HEK293T (cell line): ENCODE measurements at regions not wholly inside any gene's neighbourhood (a gene's known extent, or its start where the extent isn't known, plus 50 kb on each side); places are given as distances from the start of the nearest gene placed in this dataset.

ENCODE experiments used
- CTCF ChIA-PET: fragments of 350-600 bp; formaldehyde crosslinking; extraction: SDS; loops from one replicate; lab custom pipeline; 2021; ENCODE audit warnings: antibody characterized with exemption, inconsistent platforms; lab: Yijun Ruan, JAX
- POLR2A ChIA-PET: fragments of 350-600 bp; formaldehyde crosslinking; extraction: SDS; loops from one replicate; lab custom pipeline; 2020; ENCODE audit warnings: antibody characterized with exemption, inconsistent platforms; lab: Yijun Ruan, JAX
- DNase-seq: peaks from one replicate; pipeline ENCODE4 v3.0.0; 2012; ENCODE audit warnings: mixed read lengths; ENCODE audit errors: extremely low spot score
- ARNT ChIP-seq: fragments of 450-650 bp; IDR thresholded peaks from 2 replicates; pipeline ENCODE4 v1.6.1; 2017; ENCODE audit warnings: mild to moderate bottlenecking
- BHLHE40 ChIP-seq: fragments of 450-650 bp; IDR thresholded peaks from 2 replicates; pipeline ENCODE4 v1.6.1; 2016; ENCODE audit warnings: mild to moderate bottlenecking, moderate library complexity, borderline replicate concordance
- CTBP1 ChIP-seq: fragments of 450-650 bp; IDR thresholded peaks from 2 replicates; pipeline ENCODE4 v1.6.1; 2016; ENCODE audit warnings: borderline replicate concordance
- ELF4 ChIP-seq: fragments of 450-650 bp; IDR thresholded peaks from 2 replicates; pipeline ENCODE4 v1.6.1; 2017; ENCODE audit warnings: antibody characterized with exemption
- FOXA1 ChIP-seq: fragments of 450-650 bp; IDR thresholded peaks from 2 replicates; pipeline ENCODE4 v1.6.1; 2016; ENCODE audit warnings: mild to moderate bottlenecking
- FOXK2 ChIP-seq: fragments of 450-650 bp; IDR thresholded peaks from 2 replicates; pipeline ENCODE4 v1.6.1; 2016; ENCODE audit warnings: mild to moderate bottlenecking
- FOXM1 ChIP-seq: fragments of 450-650 bp; IDR thresholded peaks from 2 replicates; pipeline ENCODE4 v1.6.1; 2017; ENCODE audit warnings: mild to moderate bottlenecking, borderline replicate concordance
- HDGF ChIP-seq: fragments of 450-650 bp; IDR thresholded peaks from 2 replicates; pipeline ENCODE4 v1.6.1; 2017; ENCODE audit warnings: antibody characterized with exemption, borderline replicate concordance
- L3MBTL2 ChIP-seq: fragments of 450-650 bp; conservative IDR thresholded peaks from 2 replicates; pipeline ENCODE4 v1.6.1; 2016; ENCODE audit warnings: mild to moderate bottlenecking
- LEF1 ChIP-seq: fragments of 450-650 bp; IDR thresholded peaks from 2 replicates; pipeline ENCODE4 v1.6.1; 2017; ENCODE audit warnings: mild to moderate bottlenecking, borderline replicate concordance
- NFRKB ChIP-seq: fragments of 450-650 bp; IDR thresholded peaks from 2 replicates; pipeline ENCODE4 v1.6.1; 2016; ENCODE audit warnings: mild to moderate bottlenecking, moderate library complexity
- PKNOX1 ChIP-seq: fragments of 450-650 bp; IDR thresholded peaks from 2 replicates; pipeline ENCODE4 v1.6.1; 2016
- SP1 ChIP-seq: fragments of 450-650 bp; IDR thresholded peaks from 2 replicates; pipeline ENCODE4 v1.6.1; 2017
- SUZ12 ChIP-seq: fragments of 450-650 bp; IDR thresholded peaks from 2 replicates; pipeline ENCODE4 v1.6.1; 2016; ENCODE audit warnings: mild to moderate bottlenecking
- TARDBP ChIP-seq: fragments of 450-650 bp; IDR thresholded peaks from 2 replicates; pipeline ENCODE4 v1.6.1; 2016
- ZNF384 ChIP-seq: fragments of 450-650 bp; IDR thresholded peaks from 2 replicates; pipeline ENCODE4 v1.6.1; 2016

GRCh38 chr10:71062156-71062555 lies 150.2 kb upstream of the UNC5B start:
- POLR2A ChIA-PET, result no interaction called here
- no peak for DNase-seq
- CTCF ChIA-PET, result no interaction called here
- no peak for TF ChIP-seq ZNF384
- no peak for TF ChIP-seq SUZ12
- TF ChIP-seq LEF1, result no peak
- TF ChIP-seq ELF4, result no peak
- TF ChIP-seq ARNT, result no peak
- TF ChIP-seq BHLHE40, result no peak
- no peak for TF ChIP-seq L3MBTL2

GRCh38 chr10:71063401-71063800 lies 149.0 kb upstream of the UNC5B start:
- ChIA-PET POLR2A (no interaction called here), CTCF (interaction anchor here (1.2 to 2.0 kb wide), 2 partner anchors 10 to 139 kb away, joined by 4 to 7 read pairs; no protein-coding TSS in a partner anchor)
- TF ChIP-seq FOXM1 (no peak), HDGF (no peak), FOXA1 (no peak), L3MBTL2 (no peak), SP1 (no peak), TARDBP (no peak), NFRKB (no peak), ZNF384 (no peak)
- DNase-seq, result no peak

DNA sequence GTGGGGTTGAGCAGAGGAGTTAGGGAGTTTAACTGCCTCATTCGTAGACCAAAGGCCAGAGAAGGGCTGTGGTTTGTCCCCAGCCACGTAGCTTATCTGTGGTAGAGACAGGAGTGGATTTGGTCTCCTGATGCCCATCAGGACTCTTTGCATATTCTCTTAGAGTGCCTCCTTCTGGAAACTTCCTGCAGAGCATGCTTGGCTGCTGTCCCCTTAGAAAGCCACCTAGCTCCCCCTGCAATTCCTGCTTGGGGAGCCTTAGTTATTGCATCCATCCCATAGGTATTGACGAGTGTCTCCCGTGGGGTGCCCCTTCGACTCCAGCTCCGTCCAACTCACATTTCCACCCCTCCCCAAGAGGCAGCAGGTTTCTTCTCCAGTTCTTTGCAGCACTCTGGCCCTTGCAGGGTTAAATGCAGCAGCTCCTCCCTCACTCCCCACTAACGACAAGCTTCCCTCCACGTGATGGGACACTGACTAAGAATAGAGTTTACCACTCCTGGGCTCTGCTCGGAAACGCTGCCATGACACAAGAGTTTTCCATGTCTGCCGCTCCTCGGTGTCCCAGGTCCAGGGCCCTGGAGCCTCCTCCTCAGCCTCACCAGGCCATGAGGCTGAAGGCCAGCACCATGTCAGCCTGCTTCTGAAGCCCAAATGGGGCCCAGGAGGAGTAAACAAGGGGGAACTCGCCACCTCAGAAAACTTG lies 147.8 kb upstream of the UNC5B start:
- CTCF ChIA-PET, result interaction anchor here (1.1 to 2.0 kb wide), 2 partner anchors 9 to 162 kb away, joined by 3 to 7 read pairs; no protein-coding TSS in a partner anchor
- TF ChIP-seq HDGF, result no peak
- no peak for TF ChIP-seq SUZ12
- TF ChIP-seq SP1, result no peak
- TF ChIP-seq ELF4, result no peak
- POLR2A ChIA-PET, result no interaction called here
- no peak for DNase-seq

- DNase-seq, result no peak
- ChIA-PET POLR2A (no interaction called here), CTCF (no interaction called here)
- TF ChIP-seq CTBP1, result no peak
- TF ChIP-seq FOXK2, result no peak
These were observed 146.7 kb upstream of the UNC5B start for GRCh38 chr10:71065659-71066058.

- CTCF ChIA-PET, result no interaction called here
- POLR2A ChIA-PET, result no interaction called here
- no peak for TF ChIP-seq HDGF
- no peak for DNase-seq
These were observed 145.8 kb upstream of the UNC5B start for GRCh38 chr10:71066600-71066999.

- TF ChIP-seq ARNT (no peak), TARDBP (no peak), PKNOX1 (no peak), ELF4 (no peak), ZNF384 (no peak), SUZ12 (no peak), FOXK2 (no peak), L3MBTL2 (no peak), SP1 (no peak), LEF1 (no peak), HDGF (no peak), BHLHE40 (no peak), CTBP1 (no peak), FOXA1 (no peak), FOXM1 (no peak)
- CTCF ChIA-PET, result no interaction called here
- POLR2A ChIA-PET, result no interaction called here
- no peak for DNase-seq
These were observed 145.2 kb upstream of the UNC5B start for GRCh38 chr10:71067098-71067740.

DNA sequence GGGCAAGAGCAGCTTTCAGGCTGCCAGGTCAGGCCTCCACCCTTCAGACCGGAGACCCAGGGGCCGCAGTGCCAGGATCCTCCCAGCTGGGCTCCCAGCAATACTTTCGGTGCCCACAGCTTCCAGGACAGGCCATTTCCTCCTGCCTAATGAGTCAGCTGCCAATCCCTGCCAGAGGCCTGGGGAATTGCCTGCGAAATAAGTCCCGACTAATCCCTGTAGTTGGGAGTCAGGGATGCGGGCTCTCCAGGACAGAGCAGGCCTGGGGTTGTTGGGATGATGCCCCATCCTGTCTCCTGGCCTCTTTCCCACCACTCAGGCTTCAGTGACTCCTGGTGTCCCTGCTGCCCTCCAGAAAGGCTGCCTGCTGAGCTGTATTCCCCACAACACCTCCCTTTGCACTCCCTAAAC lies 143.5 kb upstream of the UNC5B start:
- ChIA-PET CTCF (no interaction called here), POLR2A (no interaction called here)
- no peak for DNase-seq
- TF ChIP-seq FOXM1 (no peak), SUZ12 (no peak), FOXK2 (no peak), PKNOX1 (no peak), TARDBP (no peak), L3MBTL2 (no peak), CTBP1 (no peak), ARNT (no peak), NFRKB (no peak), ELF4 (no peak), BHLHE40 (no peak), LEF1 (no peak)
